AG09309 (cell line): ENCODE measurements at regions not wholly inside any gene's neighbourhood (a gene's known extent, or its start where the extent isn't known, plus 50 kb on each side); places are given as distances from the start of the nearest gene placed in this dataset.

ENCODE experiments used
- DNase-seq: peaks from one replicate; pipeline ENCODE4 v3.0.0-alpha.2; 2010; ENCODE audit warnings: low read depth
- H3K4me3 ChIP-seq: 2 replicates; pipeline ENCODE4 v1.5.1; 2011; ENCODE audit warnings: mild to moderate bottlenecking, low read depth, low read length, moderate library complexity; ENCODE audit not compliant: control insufficient read depth
- CTCF ChIP-seq: IDR thresholded peaks from 2 replicates; pipeline ENCODE4 v1.5.1; 2011; ENCODE audit warnings: mild to moderate bottlenecking, low read depth, low read length, inconsistent platforms; ENCODE audit not compliant: insufficient read depth, control insufficient read depth; ENCODE audit errors: missing control alignments

DNA sequence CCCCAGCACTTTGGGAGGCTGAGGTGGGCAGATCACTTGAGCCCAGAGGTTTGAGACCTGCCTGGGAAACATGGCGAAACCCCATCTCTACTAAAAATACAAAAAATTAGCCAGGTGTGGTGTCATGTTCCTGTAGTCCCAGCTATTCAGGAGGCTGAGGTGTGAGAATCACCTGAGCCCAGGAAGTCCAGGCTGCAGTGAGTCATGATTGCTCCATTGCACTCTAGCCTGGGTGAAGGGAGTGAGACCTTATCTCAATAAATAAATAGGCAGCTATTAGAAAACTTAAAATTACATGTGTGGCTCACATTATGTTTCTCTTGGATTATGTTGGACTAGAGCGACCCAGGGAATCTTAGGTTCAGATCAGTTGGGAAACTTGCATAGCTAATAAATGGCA, 69.7 kb downstream of the RPLP1 start:
- no peak for TF ChIP-seq CTCF
- no peak overlapping the region for H3K4me3 ChIP-seq
- no peak for DNase-seq

GRCh38 chr15:69523010-69524001, 70.7 kb downstream of the RPLP1 start:
- TF ChIP-seq CTCF: peak; percentile 76
- peak; percentile 23 for DNase-seq
- no peak overlapping the region for H3K4me3 ChIP-seq

DNA sequence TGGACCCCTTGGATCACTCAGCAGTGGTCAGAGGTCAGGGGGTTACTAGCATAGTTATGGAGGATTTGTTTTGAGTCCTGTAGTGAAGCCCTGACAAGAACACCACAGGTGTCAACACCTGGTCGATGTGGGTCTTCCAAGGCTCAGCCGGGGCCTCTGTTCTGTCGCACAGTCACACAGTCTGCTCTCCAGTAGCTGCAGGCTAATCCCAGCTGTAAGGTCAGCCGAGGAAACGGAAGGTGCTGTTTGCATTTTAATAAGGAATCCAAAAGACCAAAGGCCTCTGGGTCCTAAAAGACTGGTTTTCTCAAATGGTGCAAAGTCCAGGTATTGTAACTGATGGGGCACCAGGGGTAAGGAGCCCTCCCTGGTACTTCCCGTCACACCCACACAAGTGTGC, 71.7 kb downstream of the RPLP1 start:
- DNase-seq: no peak
- TF ChIP-seq CTCF: no peak
- H3K4me3 ChIP-seq: no peak overlapping the region

GRCh38 chr15:69524814-69525213, 72.2 kb downstream of the RPLP1 start:
- no peak for TF ChIP-seq CTCF
- no peak for DNase-seq
- H3K4me3 ChIP-seq: no peak overlapping the region

DNA sequence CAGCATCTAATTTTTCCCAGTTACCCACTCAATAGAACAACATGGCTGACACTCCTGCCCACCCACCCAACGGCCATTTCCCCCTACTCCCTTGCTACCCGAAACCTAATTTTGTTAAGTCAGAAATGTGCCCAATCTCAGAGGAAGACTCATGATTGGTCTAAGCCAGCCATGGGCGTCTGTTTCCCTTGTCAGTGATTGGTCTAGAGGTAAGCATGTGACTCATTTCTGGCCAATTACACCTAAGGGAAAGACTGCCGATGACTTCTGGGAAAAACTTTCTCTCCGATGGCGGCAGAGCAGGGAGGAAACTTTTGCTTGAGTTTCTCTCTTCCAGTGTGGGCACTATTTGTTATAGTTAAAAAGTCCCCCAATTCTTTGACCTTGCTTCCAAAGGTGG, 72.9 kb downstream of the RPLP1 start:
- TF ChIP-seq CTCF: no peak
- no peak for DNase-seq
- H3K4me3 ChIP-seq: no peak overlapping the region

- TF ChIP-seq CTCF: no peak
- no peak for DNase-seq
- no peak overlapping the region for H3K4me3 ChIP-seq
Measured at GRCh38 chr15:69526081-69527061, 73.8 kb downstream of the RPLP1 start.
